Nephron progenitor cell (in vitro differentiated cells): ENCODE measurements at regions not wholly inside any gene's neighbourhood (a gene's known extent, or its start where the extent isn't known, plus 50 kb on each side); places are given as distances from the start of the nearest gene placed in this dataset.

ENCODE experiments used
- DNase-seq: peaks from one replicate; pipeline ENCODE4 v3.0.0; 2021
- H3K27ac Mint-ChIP-seq: 2 replicates; pipeline ENCODE4 v1.8.0; 2021; ENCODE audit warnings: mild to moderate bottlenecking, moderate library complexity, mixed read lengths
- H3K27me3 Mint-ChIP-seq: 2 replicates; pipeline ENCODE4 v1.8.0; 2021; ENCODE audit warnings: mild to moderate bottlenecking, low read depth, mixed read lengths; ENCODE audit not compliant: poor library complexity
- H3K36me3 Mint-ChIP-seq: 2 replicates; pipeline ENCODE4 v1.8.0; 2021; ENCODE audit warnings: low read depth, mixed read lengths
- H3K4me1 Mint-ChIP-seq: 2 replicates; pipeline ENCODE4 v1.8.0; 2021; ENCODE audit warnings: mixed read lengths
- H3K4me3 Mint-ChIP-seq: 2 replicates; pipeline ENCODE4 v1.8.0; 2021; ENCODE audit warnings: mild to moderate bottlenecking, moderate library complexity, mixed read lengths
- H3K9me3 Mint-ChIP-seq: 2 replicates; pipeline ENCODE4 v1.8.0; 2021; ENCODE audit warnings: mild to moderate bottlenecking, moderate library complexity, mixed read lengths
- CTCF ChIP-seq: fragments of 200-600 bp; sonication (generic); IDR thresholded peaks from 2 replicates; pipeline ENCODE4 v1.5.0; 2021; ENCODE audit warnings: antibody characterized with exemption

GRCh38 chr6:140772576-140772975 is 1360.1 kb upstream of the GJE1 start:
- Mint-ChIP-seq H3K4me1 (no peaks in the 10 kb centered on the region), H3K27ac (no peak overlapping the region), H3K36me3 (no peaks in the 10 kb centered on the region), H3K27me3 (no peaks in the 10 kb centered on the region), H3K9me3 (peaks cover 23% of the 10 kb centered on the region), H3K4me3 (no peak overlapping the region)
- no peak for DNase-seq
- no peak for TF ChIP-seq CTCF

- no peak for DNase-seq
- Mint-ChIP-seq H3K27ac (no peak overlapping the region), H3K36me3 (no peaks in the 10 kb centered on the region), H3K4me1 (no peaks in the 10 kb centered on the region), H3K4me3 (no peak overlapping the region), H3K27me3 (no peaks in the 10 kb centered on the region), H3K9me3 (peaks cover 23% of the 10 kb centered on the region)
- TF ChIP-seq CTCF, result no peak
Observed at GRCh38 chr6:140768133-140768532, 1364.6 kb upstream of the GJE1 start.

GRCh38 chr6:140766999-140767398 is 1365.7 kb upstream of the GJE1 start:
- no peak for TF ChIP-seq CTCF

DNA sequence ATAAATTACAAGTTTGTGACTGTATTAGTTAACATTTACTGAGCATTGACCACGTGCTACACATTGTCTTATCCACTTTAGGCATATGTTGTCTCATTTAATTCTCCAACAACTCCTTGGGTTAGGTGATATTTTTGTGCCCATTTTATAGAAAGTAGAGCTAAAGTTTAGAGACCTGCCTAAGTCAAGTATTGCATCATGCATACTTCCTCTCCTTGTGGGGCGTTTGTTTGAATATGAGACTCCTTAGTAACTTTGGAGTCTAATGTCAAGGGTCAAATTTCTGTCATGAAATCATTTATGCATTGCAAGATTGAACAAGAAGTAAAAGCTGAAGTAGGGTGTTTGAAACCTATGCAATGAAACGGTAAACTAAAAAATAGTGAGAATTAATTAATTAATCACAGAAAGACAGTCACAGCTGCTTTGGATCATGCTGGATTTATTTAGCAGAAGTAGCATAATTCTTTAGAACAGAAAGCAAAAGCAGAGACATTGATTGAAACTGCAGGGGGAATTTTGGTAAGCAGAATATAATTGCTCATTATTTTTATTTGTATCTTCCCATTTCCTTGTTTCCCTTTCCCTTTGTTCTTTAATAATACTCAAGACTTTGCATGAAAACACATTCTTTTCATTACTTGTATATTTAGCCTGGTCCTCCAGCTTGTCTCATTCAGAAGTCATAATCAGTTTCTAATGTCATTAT is 1374.4 kb upstream of the GJE1 start:
- H3K4me1 Mint-ChIP-seq, result no peaks in the 10 kb centered on the region
- no peak overlapping the region for H3K27ac Mint-ChIP-seq
- H3K9me3 Mint-ChIP-seq, result peaks cover 4% of the 10 kb centered on the region
- no peak for DNase-seq
- TF ChIP-seq CTCF, result no peak
- no peak overlapping the region for H3K4me3 Mint-ChIP-seq
- no peaks in the 10 kb centered on the region for H3K36me3 Mint-ChIP-seq
- H3K27me3 Mint-ChIP-seq, result no peaks in the 10 kb centered on the region

More at GRCh38 chr6:140766999-140767398, 1365.7 kb upstream of the GJE1 start:
- DNase-seq, result no peak
- Mint-ChIP-seq H3K27me3 (no peaks in the 10 kb centered on the region), H3K9me3 (peaks cover 23% of the 10 kb centered on the region), H3K4me1 (no peaks in the 10 kb centered on the region), H3K36me3 (no peaks in the 10 kb centered on the region), H3K27ac (no peak overlapping the region), H3K4me3 (no peak overlapping the region)

DNA sequence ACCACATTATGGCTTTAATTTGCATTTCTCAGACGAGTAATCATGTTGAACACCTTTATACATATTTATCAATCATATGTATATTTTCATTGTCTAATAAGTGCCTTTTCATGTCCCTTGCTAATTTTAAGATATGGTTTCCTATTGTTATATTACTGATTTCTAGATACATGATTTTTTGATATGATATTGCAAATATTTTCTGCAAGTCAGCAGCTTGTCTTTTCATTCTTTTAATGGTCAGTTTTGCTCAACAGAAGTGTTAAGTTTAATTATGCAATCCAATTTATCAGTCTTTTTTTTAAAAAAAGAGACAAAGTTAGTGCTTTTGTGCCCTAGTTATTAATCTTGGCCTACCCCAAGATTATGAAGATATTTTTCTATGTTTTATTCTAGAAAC is 1377.8 kb upstream of the CITED2 start:
- no peak for DNase-seq
- no peak for TF ChIP-seq CTCF
- H3K27ac Mint-ChIP-seq, result no peak overlapping the region
- H3K4me3 Mint-ChIP-seq, result no peak overlapping the region
- H3K27me3 Mint-ChIP-seq, result no peaks in the 10 kb centered on the region
- H3K9me3 Mint-ChIP-seq, result peaks cover 19% of the 10 kb centered on the region
- H3K36me3 Mint-ChIP-seq, result no peaks in the 10 kb centered on the region
- H3K4me1 Mint-ChIP-seq, result no peaks in the 10 kb centered on the region

- no peak for DNase-seq
- Mint-ChIP-seq H3K27me3 (no peaks in the 10 kb centered on the region), H3K9me3 (peaks cover 33% of the 10 kb centered on the region), H3K27ac (no peak overlapping the region), H3K4me3 (no peak overlapping the region), H3K4me1 (no peaks in the 10 kb centered on the region), H3K36me3 (no peaks in the 10 kb centered on the region)
- TF ChIP-seq CTCF, result no peak
Observed at GRCh38 chr6:140747114-140747513, 1372.7 kb upstream of the CITED2 start.
